Heart left ventricle (tissue), 16 donors: ENCODE measurements at regions not wholly inside any gene's neighbourhood (a gene's known extent, or its start where the extent isn't known, plus 50 kb on each side); places are given as distances from the start of the nearest gene placed in this dataset.
A peak's percentile ranks its signal among the peaks of the same experiment; 100 is the strongest.

Experiments
- ATAC-seq, 4 donors: fragments of 200-7000 bp; cut with Tn5 transposase; one replicate each; pipeline ENCODE4 v1.9.1; 2020 to 2022; ENCODE audit warnings: moderate library complexity in 4 of 4, mild to moderate bottlenecking in 3 of 4, moderate number of reproducible peaks in 1 of 4
- DNase-seq, 5 donors: peaks; one replicate each; pipeline ENCODE4 v3.0.0-alpha.2; 2020
- H3K27ac ChIP-seq, 12 donors: fragments of 200-600 bp; sonication (generic) in 4 of 12; one replicate each; pipeline versions ENCODE4 v1.5.0 to v1.8.0; 2016 to 2022; ENCODE audit warnings: mild to moderate bottlenecking in 2 of 12
- H3K27me3 ChIP-seq, 9 donors: fragments of 200-600 bp; sonication (generic) in 2 of 9; one replicate each; pipeline versions ENCODE4 v1.5.1 to v1.8.0; 2016 to 2022; ENCODE audit warnings: mild to moderate bottlenecking in 3 of 9
- H3K36me3 ChIP-seq, 9 donors: fragments of 200-600 bp; sonication (generic) in 2 of 9; one replicate each; pipeline versions ENCODE4 v1.5.0 to v1.8.0; 2018 to 2022; ENCODE audit warnings: mild to moderate bottlenecking in 2 of 9
- H3K4me1 ChIP-seq, 12 donors: fragments of 200-600 bp; sonication (generic) in 4 of 12; one replicate each; pipeline versions ENCODE4 v1.5.0 to v1.8.0; 2016 to 2022; ENCODE audit warnings: mild to moderate bottlenecking in 3 of 12
- H3K4me3 ChIP-seq, 12 donors: fragments of 200-600 bp; sonication (generic) in 4 of 12; one replicate each; pipeline versions ENCODE4 v1.5.0 to v1.8.0; 2017 to 2022; ENCODE audit warnings: mild to moderate bottlenecking in 9 of 12, moderate library complexity in 4 of 12
- H3K9me3 ChIP-seq, 12 donors: fragments of 200-600 bp; sonication (generic) in 4 of 12; one replicate each; pipeline versions ENCODE4 v1.5.0 to v1.8.0; 2016 to 2022; ENCODE audit warnings: mild to moderate bottlenecking in 1 of 12
- POLR2A ChIP-seq, 2 donors: fragments of 450-650 bp; IDR thresholded peaks; one replicate each; pipeline ENCODE4 v1.6.1; 2017; ENCODE audit warnings: antibody characterized with exemption in 2 of 2, mild to moderate bottlenecking in 2 of 2, moderate library complexity in 2 of 2
- WGBS, 4 donors: extraction: QIAGEN DNeasy Blood & Tissue Kit in 2 of 4; methylation state at CpG; one replicate each; pipeline versions ENCODE4 v1.1.5 to v1.1.7; 2013 to 2018; 5-methylcytosine and 5-hydroxymethylcytosine counted together
- intact Hi-C, 10 donors: fragments of 100-400 bp; cut with DNase I; formaldehyde crosslinking; loops; one replicate each; pipeline versions ENCODE4 v1.11.1 to v1.14.2; 2022
- TF ChIP-seq, protein P1 (sequence below), 12 donors: fragments of 200-600 bp; sonication (generic) in 4 of 12; IDR thresholded peaks; one replicate each; pipeline versions ENCODE4 v1.5.0 to v1.8.0; 2018 to 2022; ENCODE audit warnings: antibody characterized with exemption in 12 of 12, mild to moderate bottlenecking in 5 of 12
- donor health status: ischemic (EF 13 %, LVEDD 7.1; RV severe dilation, severe dysfunction).
- donor health status: healthy with polysubstance abuse.
- donor health status: DM: no; HTN: yes; CAD: no.
- donor health status: DM: no; HTN: no; CAD: no.
- donor health status: ischemic (EF 25% LVEDD 6.9; RV normal size, moderate dysfunction).
- donor health status: ischemic (EF 25% LVEDD 5.7; RV mildly dilated, moderate dysfunction).
- donor health status: healthy.
- donor health status: DM: yes; HTN: yes; CAD: no.
- donor health status: ischemic (EF 35%, LVEDD 5.7; RV mildly dilated, moderate dysfunction).
- donor health status: nonischemic (EF 11% LVEDD 7.7; RV severe dilation, severe dysfunction).
- donor health status: DM: yes; HTN: yes; CAD: no.
- donor health status: PGD.
- donor health status: ischemic (EF 29% LVEDD 5.4; RV normal size, mild dysfunction).
- donor health status: nonischemic (EF 23%, LVEDD 6.1; RV moderate dilation, normal function).

DNA sequence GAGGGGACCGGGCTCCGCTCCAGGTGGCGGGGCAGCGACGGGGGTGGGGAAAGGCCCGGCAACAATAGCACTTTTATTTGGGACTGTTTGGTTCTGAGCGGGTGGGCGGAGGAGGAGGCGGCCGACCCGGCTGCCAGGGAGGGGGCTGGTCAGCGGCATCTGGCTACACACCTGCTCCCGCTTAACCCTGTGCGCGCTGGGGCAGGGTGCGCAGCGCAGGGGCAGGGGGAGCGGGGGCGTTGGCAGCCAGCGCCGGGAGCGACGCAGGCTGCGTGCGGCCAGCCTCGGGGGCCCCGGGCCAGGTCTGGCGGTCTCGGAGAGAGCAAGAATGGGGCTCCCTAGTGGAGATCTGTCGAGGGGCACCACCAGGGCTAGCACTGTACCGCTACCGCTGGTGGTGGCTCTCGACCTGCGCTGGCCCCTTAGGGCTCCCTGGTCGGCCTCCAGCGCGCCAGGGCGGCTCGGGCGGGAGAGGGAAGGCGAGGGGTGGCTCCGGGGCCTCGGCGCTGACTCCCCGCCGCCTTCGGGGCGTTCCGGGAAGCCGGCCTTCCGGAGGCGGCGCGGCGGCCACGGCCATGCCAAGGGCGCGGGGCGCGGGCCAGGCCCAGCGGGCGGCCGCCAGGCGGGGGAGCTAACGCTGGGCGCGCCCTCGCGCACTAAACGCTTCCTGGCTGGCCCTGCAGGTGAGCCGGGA is 92.4 kb downstream of the NCR2 start:
- Histone ChIP-seq H3K4me1 (peaks cover 2 to 47% (median 24%) of the 10 kb centered on the region in 12 donors), H3K27me3 (peaks cover 0 to 50% (median 0%) of the 10 kb centered on the region in 9 donors), H3K9me3 (no peaks in the 10 kb centered on the region), H3K27ac (peak overlapping the region in 11 of 12 donors; percentile 12 to 92 (median 78)), H3K36me3 (no peaks in the 10 kb centered on the region), H3K4me3 (peak overlapping the region; percentile 29 to 68 (median 59))
- DNase-seq (peak; percentile 42 to 68 (median 60)), ATAC-seq (peak in 3 of 4 donors; percentile 58 to 82 (median 82))
- TF ChIP-seq, protein P1, sequence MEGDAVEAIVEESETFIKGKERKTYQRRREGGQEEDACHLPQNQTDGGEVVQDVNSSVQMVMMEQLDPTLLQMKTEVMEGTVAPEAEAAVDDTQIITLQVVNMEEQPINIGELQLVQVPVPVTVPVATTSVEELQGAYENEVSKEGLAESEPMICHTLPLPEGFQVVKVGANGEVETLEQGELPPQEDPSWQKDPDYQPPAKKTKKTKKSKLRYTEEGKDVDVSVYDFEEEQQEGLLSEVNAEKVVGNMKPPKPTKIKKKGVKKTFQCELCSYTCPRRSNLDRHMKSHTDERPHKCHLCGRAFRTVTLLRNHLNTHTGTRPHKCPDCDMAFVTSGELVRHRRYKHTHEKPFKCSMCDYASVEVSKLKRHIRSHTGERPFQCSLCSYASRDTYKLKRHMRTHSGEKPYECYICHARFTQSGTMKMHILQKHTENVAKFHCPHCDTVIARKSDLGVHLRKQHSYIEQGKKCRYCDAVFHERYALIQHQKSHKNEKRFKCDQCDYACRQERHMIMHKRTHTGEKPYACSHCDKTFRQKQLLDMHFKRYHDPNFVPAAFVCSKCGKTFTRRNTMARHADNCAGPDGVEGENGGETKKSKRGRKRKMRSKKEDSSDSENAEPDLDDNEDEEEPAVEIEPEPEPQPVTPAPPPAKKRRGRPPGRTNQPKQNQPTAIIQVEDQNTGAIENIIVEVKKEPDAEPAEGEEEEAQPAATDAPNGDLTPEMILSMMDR (IDR thresholded peaks at IDR 0.05), result peak in 5 of 12 donors; percentile 9 to 42 (median 24)
- no peak for TF ChIP-seq POLR2A (IDR thresholded peaks at IDR 0.05)
- whole genome bisulfite sequencing, 4 donors, result 2% methylated on average over 71 of the region's 71 CpGs; no CpG with 5 or more reads in 2 of the 4 donors
- intact Hi-C loops, result loop anchor here in 6 of 10 donors (2.0 to 10.0 kb wide), 6 partner anchors 23 to 257 kb away; partner anchors contain the start of gene FOXP4 (in 1 of the 6)

DNA sequence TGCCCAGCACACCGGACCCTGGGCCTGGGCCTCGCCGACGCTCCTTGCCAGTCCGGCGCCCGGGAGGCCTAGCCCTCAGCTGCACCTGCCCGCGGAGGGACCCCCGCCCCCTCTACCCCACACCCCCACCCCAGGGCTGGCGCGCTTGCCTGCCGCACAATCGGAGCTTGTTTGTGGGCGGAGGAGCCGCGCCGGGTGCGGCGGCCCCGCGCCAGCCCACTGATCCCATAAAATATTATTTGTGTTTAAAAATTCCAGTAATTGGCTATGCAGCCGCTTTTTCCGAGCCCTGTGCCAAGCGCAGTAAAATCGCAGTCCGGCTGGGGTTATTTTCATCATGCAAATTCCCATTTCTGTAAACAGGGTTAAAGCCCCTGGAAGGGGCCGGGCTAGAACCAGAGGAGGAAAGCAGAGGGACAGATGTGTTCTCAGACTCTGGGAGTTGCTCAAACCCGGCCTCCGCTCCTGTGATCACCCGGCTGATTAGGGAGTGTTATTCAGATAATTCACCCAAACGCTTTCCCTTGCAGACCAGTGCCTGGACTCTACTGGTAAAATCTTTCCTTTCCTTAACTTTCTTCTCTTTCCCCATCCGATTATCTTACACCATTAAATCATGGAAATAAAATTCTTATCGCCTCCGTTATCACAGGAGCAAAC is 93.1 kb downstream of the NCR2 start:
- DNase-seq, result peak in 3 of 5 donors; percentile 28 to 43 (median 29)
- H3K36me3 ChIP-seq, result no peaks in the 10 kb centered on the region
- H3K4me3 ChIP-seq, result peak overlapping the region; percentile 29 to 68 (median 59)
- H3K4me1 ChIP-seq, result peaks cover 2 to 47% (median 24%) of the 10 kb centered on the region in 12 donors
- TF ChIP-seq, protein P1 (IDR thresholded peaks at IDR 0.05), result peak in 2 of 12 donors; percentile 2 to 10
- no peak for TF ChIP-seq POLR2A (IDR thresholded peaks at IDR 0.05)
- no peaks in the 10 kb centered on the region for H3K9me3 ChIP-seq
- peak in 2 of 4 donors; percentile 13 to 32 for ATAC-seq
- peaks cover 0 to 50% (median 0%) of the 10 kb centered on the region in 9 donors for H3K27me3 ChIP-seq
- 4 to 9% (median 6%) methylated on average over 13 to 35 of the region's 35 CpGs for WGBS, 4 donors
- peak overlapping the region in 10 of 12 donors; percentile 55 to 92 (median 80) for H3K27ac ChIP-seq
- intact Hi-C loops, result loop anchor here in 6 of 10 donors (2.0 to 10.0 kb wide), 6 partner anchors 22 to 256 kb away; partner anchors contain the start of gene FOXP4 (in 1 of the 6)

DNA sequence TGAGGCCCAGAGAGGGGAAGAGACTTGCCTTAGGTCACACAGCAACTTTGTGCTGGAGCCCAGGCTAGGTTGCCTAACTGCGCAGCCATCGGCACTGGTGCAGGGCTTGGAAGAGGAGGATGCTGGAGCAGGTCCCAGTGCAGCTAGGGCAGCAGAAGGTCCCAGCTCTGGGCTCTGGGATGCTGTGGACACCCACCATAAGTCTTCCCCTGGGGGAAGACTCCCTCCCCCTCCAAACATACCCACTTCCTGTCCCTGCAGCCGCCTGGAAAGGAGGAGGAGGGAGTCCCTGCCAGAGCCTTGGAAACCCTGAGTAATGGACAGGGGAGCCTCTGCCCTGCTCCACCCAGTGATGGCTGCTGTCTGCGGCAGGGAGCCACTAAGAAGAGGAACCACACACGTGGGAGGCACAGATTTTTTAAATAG is 93.6 kb downstream of the NCR2 start:
- Histone ChIP-seq H3K4me1 (peaks cover 2 to 47% (median 24%) of the 10 kb centered on the region in 12 donors), H3K27ac (peak overlapping the region in 7 of 12 donors; percentile 10 to 92 (median 85)), H3K4me3 (peak overlapping the region in 6 of 12 donors; percentile 54 to 68 (median 63)), H3K9me3 (no peaks in the 10 kb centered on the region), H3K36me3 (no peaks in the 10 kb centered on the region), H3K27me3 (peaks cover 0 to 50% (median 0%) of the 10 kb centered on the region in 9 donors)
- 23 to 38% (median 29%) methylated on average over 5 of the region's 5 CpGs for WGBS, 4 donors
- TF ChIP-seq POLR2A (IDR thresholded peaks at IDR 0.05), result no peak
- TF ChIP-seq, protein P1 (IDR thresholded peaks at IDR 0.05), result no peak
- intact Hi-C loops, result loop anchor here in 6 of 10 donors (2.0 to 10.0 kb wide), 6 partner anchors 22 to 256 kb away; partner anchors contain the start of gene FOXP4 (in 1 of the 6)
- ATAC-seq (peak; percentile 37 to 67 (median 64)), DNase-seq (peak in 4 of 5 donors; percentile 52 to 61 (median 58))
